HFFc6 (cell line): ENCODE measurements at regions not wholly inside any gene's neighbourhood (a gene's known extent, or its start where the extent isn't known, plus 50 kb on each side); places are given as distances from the start of the nearest gene placed in this dataset.

Source experiments
- DNase-seq: peaks from one replicate; pipeline ENCODE4 v3.0.0-alpha.2; 2018
- H3K27ac Mint-ChIP-seq: 2 replicates; pipeline ENCODE4 v1.8.0; 2020; ENCODE audit warnings: mild to moderate bottlenecking, mixed read lengths
- H3K27me3 Mint-ChIP-seq: 2 replicates; pipeline ENCODE4 v1.8.0; 2021; ENCODE audit warnings: mild to moderate bottlenecking, moderate library complexity, mixed read lengths; ENCODE audit not compliant: insufficient read depth
- H3K36me3 Mint-ChIP-seq: 2 replicates; pipeline ENCODE4 v1.8.0; 2021; ENCODE audit warnings: low read depth, mixed read lengths
- H3K4me1 Mint-ChIP-seq: 2 replicates; pipeline ENCODE4 v1.8.0; 2020; ENCODE audit warnings: low read depth, mixed read lengths
- H3K4me3 Mint-ChIP-seq: 2 replicates; pipeline ENCODE4 v1.8.0; 2020; ENCODE audit warnings: mild to moderate bottlenecking, moderate library complexity, mixed read lengths
- H3K9me3 Mint-ChIP-seq: 2 replicates; pipeline ENCODE4 v1.8.0; 2020; ENCODE audit warnings: mild to moderate bottlenecking, mixed read lengths
- CTCF ChIP-seq: fragments of 200-600 bp; sonication (generic); IDR thresholded peaks from 2 replicates; pipeline ENCODE4 v1.5.0; 2021; ENCODE audit warnings: antibody characterized with exemption, mild to moderate bottlenecking

- no peaks in the 10 kb centered on the region for H3K4me1 Mint-ChIP-seq
- H3K36me3 Mint-ChIP-seq, result peaks cover 14% of the 10 kb centered on the region; the same call in 1 of the 2 replicates
- peaks cover 14% of the 10 kb centered on the region for H3K9me3 Mint-ChIP-seq
- TF ChIP-seq CTCF, result no peak
- no peak overlapping the region for H3K4me3 Mint-ChIP-seq
- no peak for DNase-seq
- no peaks in the 10 kb centered on the region; the same call in 1 of the 2 replicates for H3K27me3 Mint-ChIP-seq
- H3K27ac Mint-ChIP-seq, result no peak overlapping the region
Observed at GRCh38 chr1:211206981-211207380, 52.2 kb upstream of the RCOR3 start.

- no peak overlapping the region for H3K27ac Mint-ChIP-seq
Observed at GRCh38 chr1:211200311-211200710, 58.9 kb upstream of the RCOR3 start.

GRCh38 chr1:211198880-211199279 is 60.3 kb upstream of the RCOR3 start:
- peaks cover 25% of the 10 kb centered on the region for H3K4me1 Mint-ChIP-seq
- no peak overlapping the region for H3K4me3 Mint-ChIP-seq
- H3K27ac Mint-ChIP-seq, result no peak overlapping the region
- DNase-seq, result no peak
- no peaks in the 10 kb centered on the region for H3K9me3 Mint-ChIP-seq
- no peaks in the 10 kb centered on the region for H3K36me3 Mint-ChIP-seq
- H3K27me3 Mint-ChIP-seq, result peaks cover 4% of the 10 kb centered on the region
- TF ChIP-seq CTCF, result no peak

More at GRCh38 chr1:211200311-211200710, 58.9 kb upstream of the RCOR3 start:
- Mint-ChIP-seq H3K36me3 (peaks cover under 1% of the 10 kb centered on the region; the same call in 1 of the 2 replicates), H3K27me3 (peaks cover 4% of the 10 kb centered on the region; the same call in 1 of the 2 replicates), H3K4me1 (peaks cover 25% of the 10 kb centered on the region), H3K9me3 (no peaks in the 10 kb centered on the region), H3K4me3 (no peak overlapping the region)
- TF ChIP-seq CTCF, result no peak
- DNase-seq, result no peak

- Mint-ChIP-seq H3K27ac (peak overlapping the region; percentile 45; the same call in 1 of the 2 replicates), H3K4me1 (peaks cover 25% of the 10 kb centered on the region), H3K36me3 (no peaks in the 10 kb centered on the region), H3K27me3 (peaks cover 4% of the 10 kb centered on the region), H3K9me3 (no peaks in the 10 kb centered on the region), H3K4me3 (peak overlapping the region; percentile 53; the same call in 1 of the 2 replicates)
- peak; percentile 26 for DNase-seq
- no peak for TF ChIP-seq CTCF
Observed at GRCh38 chr1:211198111-211198510, 61.1 kb upstream of the RCOR3 start.

DNA sequence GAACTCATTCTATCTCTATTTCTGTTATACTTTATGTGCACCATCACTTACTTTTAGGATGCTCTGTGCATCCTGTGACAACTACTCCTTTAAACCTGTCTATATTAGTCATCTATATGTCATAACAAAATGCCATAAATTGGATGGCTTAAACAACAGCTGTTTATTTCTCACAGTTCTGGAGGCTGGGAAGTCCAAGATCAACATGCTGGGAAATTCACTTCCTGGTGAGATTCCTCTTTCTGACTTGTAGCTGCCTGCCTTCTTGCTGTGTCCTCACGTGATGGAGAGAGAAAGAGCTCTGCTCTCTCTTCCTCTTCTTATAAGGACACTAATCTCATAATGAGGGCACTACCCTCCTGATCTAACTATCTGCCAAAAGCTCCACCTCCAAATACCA is 62.3 kb upstream of the RCOR3 start:
- no peak for TF ChIP-seq CTCF
- DNase-seq, result no peak
- no peaks in the 10 kb centered on the region for H3K9me3 Mint-ChIP-seq
- peaks cover 4% of the 10 kb centered on the region for H3K27me3 Mint-ChIP-seq
- H3K4me3 Mint-ChIP-seq, result no peak overlapping the region
- H3K4me1 Mint-ChIP-seq, result peaks cover 25% of the 10 kb centered on the region
- no peak overlapping the region for H3K27ac Mint-ChIP-seq
- no peaks in the 10 kb centered on the region for H3K36me3 Mint-ChIP-seq

DNA sequence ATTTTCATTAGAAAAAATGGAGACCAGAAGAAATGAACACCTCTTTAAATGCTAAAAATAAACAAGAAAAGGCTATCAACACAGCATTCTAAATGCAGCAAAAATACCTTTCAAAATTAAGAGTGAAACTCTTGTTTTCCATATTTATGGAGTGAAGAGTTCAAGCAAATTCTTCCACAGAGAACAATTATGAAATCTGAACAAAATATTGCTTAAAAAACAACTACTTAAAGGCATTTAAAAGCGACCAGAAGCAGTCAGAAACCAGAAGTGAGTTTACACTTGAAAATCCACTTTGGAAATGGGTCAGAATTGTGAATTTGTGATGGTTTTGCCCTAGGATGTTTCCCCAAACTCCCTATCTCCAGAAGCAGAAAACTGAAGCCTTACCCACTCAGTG is 60.9 kb upstream of the KCNH1 start:
- H3K4me1 Mint-ChIP-seq, result peaks cover 25% of the 10 kb centered on the region
- peaks cover 4% of the 10 kb centered on the region for H3K27me3 Mint-ChIP-seq
- no peak overlapping the region for H3K4me3 Mint-ChIP-seq
- DNase-seq, result no peak
- H3K36me3 Mint-ChIP-seq, result no peaks in the 10 kb centered on the region
- no peak overlapping the region for H3K27ac Mint-ChIP-seq
- no peak for TF ChIP-seq CTCF
- H3K9me3 Mint-ChIP-seq, result no peaks in the 10 kb centered on the region
